ENCODE measurements at regions not wholly inside any gene's neighbourhood (a gene's known extent, or its start where the extent isn't known, plus 50 kb on each side); places are given as distances from the start of the nearest gene placed in this dataset.
"Not testable (repeated sequence)": the region's sequence is repeated elsewhere in the genome, so short reads cannot be mapped to it uniquely, and the experiment has no call there.

GRCh38 chr20:50439539-50440453 lies 70.4 kb upstream of the PTPN1 start:
- DNase-seq (ENCODE audit: low read depth) = peak; percentile 85

- no peak for DNase-seq (ENCODE audit: low read depth)
Observed at GRCh38 chr20:50442512-50442911, 67.7 kb upstream of the PTPN1 start.

DNA sequence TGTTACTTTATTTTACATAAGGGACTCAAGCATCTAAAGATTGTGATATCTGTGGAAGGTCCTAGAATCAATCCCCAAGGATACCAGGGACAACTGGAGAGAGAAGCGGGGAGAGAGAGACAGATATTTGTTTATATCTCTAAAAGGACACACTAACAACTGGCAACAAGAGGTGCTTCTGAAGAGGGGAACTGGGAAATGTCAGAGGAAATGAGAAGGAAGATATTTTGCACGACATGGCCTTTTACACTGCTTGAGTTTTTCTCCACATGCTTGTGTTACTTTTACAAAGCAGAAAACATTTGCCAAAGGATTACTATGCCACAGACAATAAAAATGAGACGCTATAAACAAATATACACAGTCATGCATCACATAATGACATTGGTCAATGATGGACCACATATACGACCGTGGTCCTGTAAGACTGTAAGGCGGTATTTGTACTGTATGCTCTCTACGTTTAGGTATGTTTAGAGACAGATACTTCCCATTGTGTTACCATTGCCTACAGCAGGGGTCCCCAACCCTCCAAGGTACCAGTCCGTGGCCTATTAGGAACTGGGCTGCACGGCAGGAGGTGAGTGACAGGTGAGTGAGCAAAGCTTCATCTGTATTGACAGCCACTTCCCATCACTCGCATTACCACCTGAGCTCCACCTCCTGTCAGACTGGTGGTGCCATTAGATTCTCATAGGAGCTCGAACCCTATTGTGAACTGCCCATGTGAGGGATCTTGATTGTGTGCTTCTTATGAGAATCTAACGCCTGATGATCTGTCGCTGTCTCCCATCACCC lies 64.6 kb upstream of the PTPN1 start:
- no peak for DNase-seq (ENCODE audit: low read depth)

DNA sequence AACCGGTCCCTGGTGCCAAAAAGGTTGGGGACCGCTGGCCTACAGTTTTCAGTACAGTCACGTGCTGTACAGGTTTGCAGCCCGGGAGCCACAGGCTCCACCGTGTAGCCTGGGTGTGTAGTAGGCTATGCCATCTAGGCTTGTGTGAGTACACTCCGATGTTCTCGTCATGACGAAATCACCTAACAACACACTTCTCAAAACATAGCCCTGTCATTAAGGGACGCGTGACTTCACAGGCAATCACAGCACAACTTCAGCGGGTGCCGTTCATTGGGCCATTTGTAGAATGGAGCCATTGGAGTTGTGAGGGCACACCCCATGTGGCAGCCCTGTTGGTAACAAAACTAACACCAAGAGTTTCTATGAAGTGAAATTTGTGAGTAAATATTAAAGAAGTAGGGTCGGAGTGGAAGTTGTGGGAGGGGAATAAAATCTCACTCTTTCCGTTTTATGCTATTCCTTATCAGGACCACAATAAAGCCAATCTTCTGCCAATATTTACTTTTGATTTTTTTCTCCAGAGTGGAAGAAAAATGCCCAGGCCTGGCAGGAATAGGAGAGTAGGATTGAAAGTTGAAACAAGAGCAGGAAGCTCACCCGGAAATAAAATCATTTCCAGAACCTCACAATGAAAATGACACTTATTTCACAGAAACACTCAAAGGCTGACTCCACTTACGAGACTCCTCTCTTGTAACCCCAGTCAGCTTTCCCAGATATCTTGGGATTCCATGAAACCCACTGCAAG lies 63.7 kb upstream of the PTPN1 start:
- DNase-seq (ENCODE audit: low read depth) = no peak

DNA sequence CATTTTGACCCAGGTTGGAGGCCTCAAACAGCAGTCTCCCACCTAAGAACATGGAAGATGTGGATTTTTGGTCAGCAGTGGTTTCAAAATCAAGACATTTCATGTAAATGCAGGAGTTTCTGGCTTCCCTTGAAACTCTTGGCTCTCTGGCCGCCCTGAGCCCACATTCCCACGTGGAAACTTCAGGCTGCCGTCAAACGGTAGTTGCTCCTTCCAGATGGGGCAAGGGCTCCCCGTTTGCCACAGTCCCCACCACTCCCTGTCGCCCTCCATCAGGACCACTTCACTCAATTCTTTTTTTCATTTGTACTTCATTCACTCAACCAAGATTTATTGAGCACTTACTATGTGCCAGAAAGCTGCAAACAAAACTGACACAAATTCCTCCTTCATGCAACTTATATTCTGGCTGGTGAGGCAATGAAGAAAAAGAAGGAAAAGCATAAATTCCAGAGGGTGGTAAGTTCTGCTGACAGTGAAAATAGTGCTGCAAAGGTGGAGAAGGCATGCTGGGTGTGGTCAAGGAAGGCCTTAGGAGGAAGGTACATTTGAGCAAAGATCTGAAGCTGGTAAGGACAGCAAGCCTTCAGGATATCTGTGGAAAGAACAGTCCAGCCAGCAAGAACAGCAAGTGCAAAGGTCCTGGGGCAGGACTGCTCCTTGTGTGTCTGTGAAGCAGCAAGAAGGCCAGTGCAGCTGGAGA lies 62.9 kb upstream of the PTPN1 start:
- no peak for DNase-seq (ENCODE audit: low read depth)

- DNase-seq (ENCODE audit: low read depth) = no peak
Observed at GRCh38 chr20:50447817-50448216, 62.4 kb upstream of the PTPN1 start.

- peak; percentile 38 for DNase-seq (ENCODE audit: low read depth)
Observed at GRCh38 chr20:50448625-50449403, 61.4 kb upstream of the PTPN1 start.

- no peak for DNase-seq (ENCODE audit: low read depth)
Observed at GRCh38 chr20:50449738-50450492, 60.3 kb upstream of the PTPN1 start.

DNA sequence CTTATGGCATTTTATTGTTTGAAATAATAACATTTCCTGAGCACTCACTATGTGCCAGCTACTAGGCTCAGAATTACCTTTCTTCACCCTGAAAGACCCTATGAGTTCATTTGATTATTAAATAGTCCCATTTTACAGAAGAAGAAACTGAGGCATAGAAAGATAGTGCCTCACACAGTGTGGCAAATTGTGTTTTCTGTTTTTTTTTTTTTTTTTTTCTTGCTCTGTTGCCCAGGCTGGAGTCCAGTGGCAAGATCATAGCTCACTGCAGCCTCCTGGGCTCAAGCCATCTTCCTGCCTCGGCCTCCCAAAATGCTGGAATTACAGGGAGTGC lies 59.7 kb upstream of the PTPN1 start:
- no peak for DNase-seq (ENCODE audit: low read depth)

- DNase-seq (ENCODE audit: low read depth) = no peak
Observed at GRCh38 chr20:50450881-50451752, 59.1 kb upstream of the PTPN1 start.

DNA sequence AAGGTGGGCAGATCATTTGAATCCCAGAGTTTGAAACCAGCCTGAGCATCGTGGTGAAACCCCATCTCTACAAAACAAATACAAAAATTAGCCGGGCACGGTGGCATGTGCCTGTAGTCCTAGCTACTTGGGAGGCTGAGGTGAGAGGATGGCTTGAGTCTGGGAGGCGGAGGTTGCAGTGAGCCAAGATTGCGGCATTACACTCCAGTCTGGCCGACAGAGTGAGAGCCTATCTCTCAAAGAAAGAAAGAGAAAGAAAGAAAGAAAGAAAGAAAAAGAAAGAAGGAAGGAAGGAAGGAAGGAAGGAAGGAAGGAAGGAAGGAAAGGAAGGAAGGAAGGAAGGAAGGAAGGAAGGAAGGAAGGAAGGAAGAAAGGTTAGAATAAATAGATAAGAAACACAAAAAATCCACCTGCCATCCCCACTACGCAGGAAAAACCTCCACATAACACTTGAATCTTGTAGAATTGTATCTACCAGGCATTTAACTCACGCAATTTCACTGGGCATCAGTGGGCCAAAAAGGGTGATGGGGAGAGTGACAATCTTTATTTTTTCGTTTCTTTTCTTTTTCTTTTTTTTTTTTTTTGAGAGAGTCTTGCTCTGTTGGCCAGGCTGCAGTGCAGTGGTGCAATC lies 58.3 kb upstream of the PTPN1 start:
- not testable (repeated sequence) for DNase-seq (ENCODE audit: low read depth)

GRCh38 chr20:50453533-50454244 lies 56.5 kb upstream of the PTPN1 start:
- DNase-seq (ENCODE audit: low read depth) = no peak

DNA sequence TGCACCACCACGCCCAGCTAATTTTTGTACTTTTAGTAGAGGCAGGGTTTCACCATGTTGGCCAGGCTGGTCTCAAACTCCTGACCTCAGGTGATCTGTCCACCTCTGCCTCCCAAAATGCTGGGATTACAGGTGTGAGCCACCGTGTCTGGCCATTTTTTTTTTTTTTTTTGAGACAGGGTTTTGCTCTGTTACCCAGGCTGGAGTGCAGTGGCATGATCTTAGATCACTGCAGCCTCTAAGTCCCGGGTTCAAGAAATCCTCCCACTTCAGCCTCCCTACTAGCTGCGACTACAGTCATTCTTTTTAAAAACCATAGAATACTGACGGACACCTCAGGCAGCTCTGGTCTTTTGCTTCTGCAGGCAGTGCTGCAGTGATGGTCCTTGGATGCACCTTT lies 54.9 kb upstream of the PTPN1 start:
- not testable (repeated sequence) for DNase-seq (ENCODE audit: low read depth)

- no peak for DNase-seq (ENCODE audit: low read depth)
Observed at GRCh38 chr20:50455656-50456451, 54.3 kb upstream of the PTPN1 start.

GRCh38 chr20:50456452-50457324 lies 53.5 kb upstream of the PTPN1 start:
- no peak for DNase-seq (ENCODE audit: low read depth)

Data from HT1080 (cell line).